CD4-positive, alpha-beta T cell treated with Interleukin-12 subunit alpha and Interleukin-12 subunit beta, for 1 hour (primary cell): ENCODE measurements at regions not wholly inside any gene's neighbourhood (a gene's known extent, or its start where the extent isn't known, plus 50 kb on each side); places are given as distances from the start of the nearest gene placed in this dataset.

Experiments
- DNase-seq: peaks from one replicate; pipeline ENCODE4 v3.0.0-alpha.2; 2020

- no peak for DNase-seq
These were observed 62.6 kb upstream of the MACF1 start for GRCh38 chr1:39141925-39142324.

- no peak for DNase-seq
These were observed 62.0 kb upstream of the MACF1 start for GRCh38 chr1:39142401-39143060.

GRCh38 chr1:39144924-39145323 is 59.6 kb upstream of the MACF1 start:
- no peak for DNase-seq

GRCh38 chr1:39145331-39145965 is 59.0 kb upstream of the MACF1 start:
- DNase-seq, result no peak

- DNase-seq, result no peak
These were observed 57.8 kb upstream of the MACF1 start for GRCh38 chr1:39146681-39147080.

- no peak for DNase-seq
These were observed 57.1 kb upstream of the MACF1 start for GRCh38 chr1:39147099-39148025.

GRCh38 chr1:39148942-39149341 is 55.6 kb upstream of the MACF1 start:
- DNase-seq, result no peak

- no peak for DNase-seq
These were observed 55.0 kb upstream of the MACF1 start for GRCh38 chr1:39149509-39149908.

- no peak for DNase-seq
These were observed 53.7 kb upstream of the MACF1 start for GRCh38 chr1:39150779-39151178.

GRCh38 chr1:39151267-39151666 is 53.2 kb upstream of the MACF1 start:
- no peak for DNase-seq

GRCh38 chr1:39152923-39153322 is 51.6 kb upstream of the MACF1 start:
- DNase-seq, result no peak

- DNase-seq, result no peak
These were observed 50.8 kb upstream of the MACF1 start for GRCh38 chr1:39153684-39154083.

- DNase-seq, result no peak
These were observed 49.7 kb upstream of the MACF1 start for GRCh38 chr1:39154553-39155421.
